GM12801 (cell line): ENCODE measurements at regions not wholly inside any gene's neighbourhood (a gene's known extent, or its start where the extent isn't known, plus 50 kb on each side); places are given as distances from the start of the nearest gene placed in this dataset.

Experiments used
- TF ChIP-seq, protein P1 (sequence below): IDR thresholded peaks from one replicate; pipeline ENCODE4 v1.5.1; 2011; ENCODE audit warnings: control low read depth; ENCODE audit not compliant: insufficient read length; ENCODE audit errors: extremely low read depth

DNA sequence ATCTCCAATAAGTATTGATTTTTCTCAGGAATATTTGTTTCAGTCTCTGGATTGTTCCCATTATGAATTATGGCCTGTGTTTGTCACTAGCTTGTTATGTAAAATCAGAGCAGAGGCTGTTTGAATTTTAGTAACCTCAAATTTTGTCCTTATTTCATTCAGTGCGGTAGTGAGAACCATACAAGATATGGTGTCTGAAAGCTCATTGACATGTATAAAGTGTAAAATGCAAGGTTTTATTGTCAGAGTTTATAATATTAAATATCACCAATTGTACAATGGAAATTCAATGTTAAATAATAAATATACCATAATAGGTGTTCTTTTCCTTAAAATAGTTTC lies 353.3 kb upstream of the SYNCRIP start:
- TF ChIP-seq, protein P1, sequence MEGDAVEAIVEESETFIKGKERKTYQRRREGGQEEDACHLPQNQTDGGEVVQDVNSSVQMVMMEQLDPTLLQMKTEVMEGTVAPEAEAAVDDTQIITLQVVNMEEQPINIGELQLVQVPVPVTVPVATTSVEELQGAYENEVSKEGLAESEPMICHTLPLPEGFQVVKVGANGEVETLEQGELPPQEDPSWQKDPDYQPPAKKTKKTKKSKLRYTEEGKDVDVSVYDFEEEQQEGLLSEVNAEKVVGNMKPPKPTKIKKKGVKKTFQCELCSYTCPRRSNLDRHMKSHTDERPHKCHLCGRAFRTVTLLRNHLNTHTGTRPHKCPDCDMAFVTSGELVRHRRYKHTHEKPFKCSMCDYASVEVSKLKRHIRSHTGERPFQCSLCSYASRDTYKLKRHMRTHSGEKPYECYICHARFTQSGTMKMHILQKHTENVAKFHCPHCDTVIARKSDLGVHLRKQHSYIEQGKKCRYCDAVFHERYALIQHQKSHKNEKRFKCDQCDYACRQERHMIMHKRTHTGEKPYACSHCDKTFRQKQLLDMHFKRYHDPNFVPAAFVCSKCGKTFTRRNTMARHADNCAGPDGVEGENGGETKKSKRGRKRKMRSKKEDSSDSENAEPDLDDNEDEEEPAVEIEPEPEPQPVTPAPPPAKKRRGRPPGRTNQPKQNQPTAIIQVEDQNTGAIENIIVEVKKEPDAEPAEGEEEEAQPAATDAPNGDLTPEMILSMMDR = no peak

- TF ChIP-seq, protein P1 = no peak
Observed at GRCh38 chr6:85995339-85996033, 352.8 kb upstream of the SYNCRIP start.

- TF ChIP-seq, protein P1 = no peak
Observed at GRCh38 chr6:85986681-85987080, 344.0 kb upstream of the SYNCRIP start.

GRCh38 chr6:85983032-85983659 lies 340.5 kb upstream of the SYNCRIP start:
- TF ChIP-seq, protein P1 = no peak

- TF ChIP-seq, protein P1 = no peak
Observed at GRCh38 chr6:85977661-85978060, 335.0 kb upstream of the SYNCRIP start.

DNA sequence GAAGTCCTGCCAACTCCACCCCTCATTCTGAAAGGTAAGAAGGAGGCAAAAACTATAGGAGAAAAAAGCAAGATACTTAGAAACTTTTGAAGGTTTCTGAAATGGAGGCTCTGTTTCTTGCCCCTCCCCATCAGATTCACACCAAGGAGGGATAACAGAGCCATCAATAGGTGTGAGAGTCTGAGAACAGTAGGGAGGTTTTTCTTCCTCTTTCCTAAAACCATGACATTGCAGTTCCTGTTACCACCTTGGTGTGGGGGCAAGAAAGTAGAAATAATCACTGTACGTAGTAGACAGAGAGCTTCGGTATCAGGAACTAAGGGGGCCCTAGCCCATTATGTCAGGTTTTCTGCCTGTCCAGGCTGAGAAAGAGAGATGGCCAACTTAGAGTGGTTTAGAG lies 333.3 kb upstream of the SYNCRIP start:
- TF ChIP-seq, protein P1 = no peak

- TF ChIP-seq, protein P1 = no peak
Observed at GRCh38 chr6:85971238-85971637, 328.6 kb upstream of the SYNCRIP start.
